ENCODE measurements at regions not wholly inside any gene's neighbourhood (a gene's known extent, or its start where the extent isn't known, plus 50 kb on each side); places are given as distances from the start of the nearest gene placed in this dataset.

DNA sequence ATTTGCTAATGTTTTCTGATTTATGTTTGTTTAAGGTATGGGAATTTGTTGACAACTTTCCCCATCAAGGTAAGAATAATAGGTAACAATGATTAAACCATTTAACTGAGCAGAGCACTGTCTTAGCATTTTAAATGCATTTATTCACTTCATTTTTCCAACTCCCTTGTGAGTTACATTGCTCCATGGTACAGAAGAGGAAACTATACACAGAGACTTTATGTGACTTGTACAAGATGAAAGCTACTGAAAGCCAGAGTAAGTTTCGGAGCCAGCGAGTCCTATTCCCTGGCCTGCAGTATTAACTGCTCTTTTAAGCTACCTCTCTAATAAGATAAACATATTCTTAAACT lies 708.8 kb downstream of the HDGFL1 start:
- TF ChIP-seq, protein P1, sequence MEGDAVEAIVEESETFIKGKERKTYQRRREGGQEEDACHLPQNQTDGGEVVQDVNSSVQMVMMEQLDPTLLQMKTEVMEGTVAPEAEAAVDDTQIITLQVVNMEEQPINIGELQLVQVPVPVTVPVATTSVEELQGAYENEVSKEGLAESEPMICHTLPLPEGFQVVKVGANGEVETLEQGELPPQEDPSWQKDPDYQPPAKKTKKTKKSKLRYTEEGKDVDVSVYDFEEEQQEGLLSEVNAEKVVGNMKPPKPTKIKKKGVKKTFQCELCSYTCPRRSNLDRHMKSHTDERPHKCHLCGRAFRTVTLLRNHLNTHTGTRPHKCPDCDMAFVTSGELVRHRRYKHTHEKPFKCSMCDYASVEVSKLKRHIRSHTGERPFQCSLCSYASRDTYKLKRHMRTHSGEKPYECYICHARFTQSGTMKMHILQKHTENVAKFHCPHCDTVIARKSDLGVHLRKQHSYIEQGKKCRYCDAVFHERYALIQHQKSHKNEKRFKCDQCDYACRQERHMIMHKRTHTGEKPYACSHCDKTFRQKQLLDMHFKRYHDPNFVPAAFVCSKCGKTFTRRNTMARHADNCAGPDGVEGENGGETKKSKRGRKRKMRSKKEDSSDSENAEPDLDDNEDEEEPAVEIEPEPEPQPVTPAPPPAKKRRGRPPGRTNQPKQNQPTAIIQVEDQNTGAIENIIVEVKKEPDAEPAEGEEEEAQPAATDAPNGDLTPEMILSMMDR (IDR thresholded peaks at IDR 0.05): no peak
- TF ChIP-seq, protein P2, sequence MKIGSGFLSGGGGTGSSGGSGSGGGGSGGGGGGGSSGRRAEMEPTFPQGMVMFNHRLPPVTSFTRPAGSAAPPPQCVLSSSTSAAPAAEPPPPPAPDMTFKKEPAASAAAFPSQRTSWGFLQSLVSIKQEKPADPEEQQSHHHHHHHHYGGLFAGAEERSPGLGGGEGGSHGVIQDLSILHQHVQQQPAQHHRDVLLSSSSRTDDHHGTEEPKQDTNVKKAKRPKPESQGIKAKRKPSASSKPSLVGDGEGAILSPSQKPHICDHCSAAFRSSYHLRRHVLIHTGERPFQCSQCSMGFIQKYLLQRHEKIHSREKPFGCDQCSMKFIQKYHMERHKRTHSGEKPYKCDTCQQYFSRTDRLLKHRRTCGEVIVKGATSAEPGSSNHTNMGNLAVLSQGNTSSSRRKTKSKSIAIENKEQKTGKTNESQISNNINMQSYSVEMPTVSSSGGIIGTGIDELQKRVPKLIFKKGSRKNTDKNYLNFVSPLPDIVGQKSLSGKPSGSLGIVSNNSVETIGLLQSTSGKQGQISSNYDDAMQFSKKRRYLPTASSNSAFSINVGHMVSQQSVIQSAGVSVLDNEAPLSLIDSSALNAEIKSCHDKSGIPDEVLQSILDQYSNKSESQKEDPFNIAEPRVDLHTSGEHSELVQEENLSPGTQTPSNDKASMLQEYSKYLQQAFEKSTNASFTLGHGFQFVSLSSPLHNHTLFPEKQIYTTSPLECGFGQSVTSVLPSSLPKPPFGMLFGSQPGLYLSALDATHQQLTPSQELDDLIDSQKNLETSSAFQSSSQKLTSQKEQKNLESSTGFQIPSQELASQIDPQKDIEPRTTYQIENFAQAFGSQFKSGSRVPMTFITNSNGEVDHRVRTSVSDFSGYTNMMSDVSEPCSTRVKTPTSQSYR (CRISPR knock-in tag; IDR thresholded peaks at IDR 0.05): no peak
- TF ChIP-seq, protein P3, sequence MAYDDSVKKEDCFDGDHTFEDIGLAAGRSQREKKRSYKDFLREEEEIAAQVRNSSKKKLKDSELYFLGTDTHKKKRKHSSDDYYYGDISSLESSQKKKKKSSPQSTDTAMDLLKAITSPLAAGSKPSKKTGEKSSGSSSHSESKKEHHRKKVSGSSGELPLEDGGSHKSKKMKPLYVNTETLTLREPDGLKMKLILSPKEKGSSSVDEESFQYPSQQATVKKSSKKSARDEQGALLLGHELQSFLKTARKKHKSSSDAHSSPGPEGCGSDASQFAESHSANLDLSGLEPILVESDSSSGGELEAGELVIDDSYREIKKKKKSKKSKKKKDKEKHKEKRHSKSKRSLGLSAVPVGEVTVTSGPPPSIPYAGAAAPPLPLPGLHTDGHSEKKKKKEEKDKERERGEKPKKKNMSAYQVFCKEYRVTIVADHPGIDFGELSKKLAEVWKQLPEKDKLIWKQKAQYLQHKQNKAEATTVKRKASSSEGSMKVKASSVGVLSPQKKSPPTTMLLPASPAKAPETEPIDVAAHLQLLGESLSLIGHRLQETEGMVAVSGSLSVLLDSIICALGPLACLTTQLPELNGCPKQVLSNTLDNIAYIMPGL (CRISPR knock-in tag; IDR thresholded peaks at IDR 0.05): no peak
- no peak for TF ChIP-seq NR2C2 (CRISPR knock-in tag; IDR thresholded peaks at IDR 0.05)
